SW 1271 (cell line): ENCODE measurements at regions not wholly inside any gene's neighbourhood (a gene's known extent, or its start where the extent isn't known, plus 50 kb on each side); places are given as distances from the start of the nearest gene placed in this dataset.
"Not testable (repeated sequence)": the region's sequence is repeated elsewhere in the genome, so short reads cannot be mapped to it uniquely, and the experiment has no call there.

Experiments used
- DNase-seq, 2 experiments: peaks; one replicate each; lab custom pipeline; 2025; lab: John Stamatoyannopoulos, UW

- no peak for DNase-seq
These were observed 1649.7 kb upstream of the SPRY2 start for GRCh38 chr13:81990652-81991051.

GRCh38 chr13:81988567-81988966, 1647.6 kb upstream of the SPRY2 start:
- no peak for DNase-seq

- no peak for DNase-seq
These were observed 1646.9 kb upstream of the SPRY2 start for GRCh38 chr13:81987677-81988357.

DNA sequence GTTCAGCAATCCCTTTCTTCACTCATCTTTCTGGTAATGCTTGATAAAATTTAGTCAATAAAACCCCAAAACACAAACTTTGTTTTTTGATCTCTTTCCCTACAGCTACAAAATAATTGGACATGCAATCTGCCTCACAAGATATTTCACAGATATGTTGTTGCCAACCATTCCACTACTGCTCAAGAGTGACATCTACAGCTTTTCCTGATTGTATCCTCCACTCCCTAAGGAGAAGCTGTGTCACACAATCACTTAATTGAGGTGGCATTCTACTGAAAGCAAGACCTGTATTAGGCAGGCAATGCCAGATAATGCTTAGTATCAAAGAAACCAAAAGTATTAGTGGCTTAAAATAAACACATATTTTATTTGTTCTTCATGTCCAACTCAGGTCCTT, 1646.2 kb upstream of the SPRY2 start:
- DNase-seq, result peak in 1 of 2 experiments; percentile 3

- no peak for DNase-seq
These were observed 1645.4 kb upstream of the SPRY2 start for GRCh38 chr13:81986308-81986707.

- no peak for DNase-seq
These were observed 1616.2 kb upstream of the SPRY2 start for GRCh38 chr13:81957121-81957520.

DNA sequence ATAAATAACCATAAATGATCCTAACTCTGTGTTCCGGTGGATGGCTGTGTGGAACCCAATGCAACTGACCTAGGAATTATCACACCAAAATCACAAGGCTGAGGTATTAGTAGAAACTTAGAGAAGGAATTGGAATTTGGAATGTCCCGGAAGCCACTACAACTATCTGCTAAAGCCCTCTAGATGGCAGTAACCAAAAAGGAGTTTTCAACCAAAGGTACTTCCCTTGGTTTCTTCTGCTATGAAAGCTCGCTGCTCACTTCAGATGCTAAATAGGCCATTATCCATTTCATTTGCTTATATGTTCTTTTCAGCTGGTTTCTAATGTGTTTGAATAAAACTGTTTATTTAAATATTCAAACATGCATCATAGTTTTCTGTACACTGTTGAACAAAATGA, 1589.1 kb upstream of the SPRY2 start:
- DNase-seq, result peak in 1 of 2 experiments; percentile 48

DNA sequence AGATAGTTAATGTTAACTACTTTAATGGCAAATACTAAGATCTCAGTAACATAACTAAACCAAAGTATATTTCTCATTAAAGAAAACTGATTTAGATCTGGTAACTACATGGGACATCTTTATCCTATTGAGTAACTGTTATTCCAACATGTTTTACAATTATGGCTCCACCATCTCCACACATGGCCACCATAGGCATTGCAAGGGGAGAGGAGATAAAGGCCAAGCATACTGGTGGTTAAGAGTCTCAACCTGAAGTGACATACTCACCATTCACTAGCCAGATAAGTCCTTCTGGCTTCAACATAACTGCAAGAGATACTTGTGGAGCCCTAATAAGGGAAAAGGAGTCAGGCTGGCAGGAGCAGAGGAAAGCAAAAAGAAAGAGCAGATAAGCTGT, 1586.4 kb upstream of the SPRY2 start:
- DNase-seq, result no peak

GRCh38 chr13:81917810-81918209, 1576.9 kb upstream of the SPRY2 start:
- no peak for DNase-seq

DNA sequence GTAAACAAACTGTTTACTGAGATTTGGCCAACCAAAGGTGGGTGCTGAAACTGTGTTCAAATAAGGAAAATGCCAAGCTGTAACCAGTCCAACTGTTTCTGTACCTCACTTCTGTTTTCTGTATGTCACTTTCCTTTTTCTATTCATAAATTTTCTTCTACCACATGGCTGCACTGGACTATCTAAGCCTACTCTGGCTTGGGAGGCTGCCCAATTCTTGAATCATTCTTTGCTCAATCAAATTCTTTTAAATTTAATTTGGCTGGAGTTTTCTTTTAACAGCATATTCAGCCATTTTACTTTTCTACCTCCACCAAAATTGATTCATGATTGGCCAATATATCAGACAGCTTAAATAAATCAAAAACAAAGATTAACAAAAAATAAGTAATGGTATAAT, 1575.5 kb upstream of the SPRY2 start:
- no peak for DNase-seq

GRCh38 chr13:81907787-81908372, 1567.0 kb upstream of the SPRY2 start:
- DNase-seq, result no peak

- DNase-seq, result no peak
These were observed 1547.9 kb upstream of the SPRY2 start for GRCh38 chr13:81888855-81889254.

DNA sequence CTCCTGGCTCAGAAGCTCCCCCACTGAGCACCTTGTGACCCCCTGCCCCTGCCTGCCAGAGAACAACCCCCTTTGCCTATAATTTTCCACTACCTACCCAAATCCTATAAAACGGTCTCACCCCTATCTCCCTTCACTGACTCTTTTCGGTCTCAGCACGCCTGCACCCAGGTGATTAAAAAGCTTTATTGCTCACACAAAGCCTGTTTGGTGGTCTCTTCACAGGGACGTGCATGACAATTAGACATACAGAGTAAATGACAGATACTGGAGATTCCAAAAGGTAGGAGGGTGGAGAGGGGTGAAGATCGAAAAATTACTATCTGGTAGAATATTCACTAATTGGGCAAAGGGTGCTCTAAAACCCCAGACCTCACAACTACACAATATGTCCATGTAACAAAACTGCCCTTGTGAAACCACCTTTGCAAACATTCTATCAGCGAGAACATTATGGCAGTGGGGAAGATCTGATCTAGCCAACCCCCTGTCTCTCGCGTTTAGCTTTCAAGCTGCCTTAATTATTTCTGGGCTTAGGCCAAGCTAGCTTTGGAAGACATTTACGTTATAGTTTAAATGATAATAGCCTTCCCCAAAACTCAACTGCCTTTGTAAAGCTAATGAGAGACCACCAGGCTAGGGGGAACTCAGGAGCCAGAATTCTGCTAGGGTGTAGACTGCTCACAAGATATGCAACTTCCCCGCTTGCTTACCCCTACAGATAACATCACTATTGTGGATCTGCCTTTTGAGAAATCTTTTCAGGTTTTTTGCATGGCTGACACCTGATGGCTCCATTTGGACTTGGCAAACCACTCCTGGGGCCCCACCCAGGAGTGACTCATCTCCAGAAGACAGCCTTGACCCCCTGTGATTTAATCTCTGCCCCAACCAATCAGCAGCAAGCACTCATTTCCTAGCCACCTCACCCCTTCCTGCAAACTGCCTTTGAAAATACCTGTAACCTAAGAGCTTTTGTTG, 1534.0 kb upstream of the SPRY2 start:
- DNase-seq, result no peak

GRCh38 chr13:81874253-81874652, 1533.3 kb upstream of the SPRY2 start:
- DNase-seq, result no peak

- DNase-seq, result peak in 1 of 2 experiments; percentile 4
These were observed 1531.7 kb upstream of the SPRY2 start for GRCh38 chr13:81872581-81872980.

GRCh38 chr13:81871751-81872325, 1530.9 kb upstream of the SPRY2 start:
- DNase-seq, result not testable (repeated sequence)

DNA sequence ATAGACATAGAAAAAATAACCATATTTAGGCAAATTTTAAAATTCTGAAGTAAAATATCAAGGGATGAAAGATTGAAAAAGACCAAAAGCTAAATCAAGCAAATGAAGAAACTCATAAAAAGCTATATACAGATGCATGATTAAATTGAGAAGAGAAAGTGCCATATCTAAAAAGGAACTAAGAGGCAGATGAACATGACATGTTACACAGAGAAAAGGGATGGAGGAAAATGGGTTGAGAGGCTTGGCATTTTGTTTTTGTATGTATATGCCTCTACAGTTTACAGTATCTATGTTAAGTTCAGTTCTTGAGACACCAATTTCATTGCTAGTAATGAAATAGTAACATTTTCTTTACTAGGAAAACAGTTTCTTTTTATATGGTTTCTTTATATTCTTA, 1507.4 kb upstream of the SPRY2 start:
- DNase-seq, result no peak

DNA sequence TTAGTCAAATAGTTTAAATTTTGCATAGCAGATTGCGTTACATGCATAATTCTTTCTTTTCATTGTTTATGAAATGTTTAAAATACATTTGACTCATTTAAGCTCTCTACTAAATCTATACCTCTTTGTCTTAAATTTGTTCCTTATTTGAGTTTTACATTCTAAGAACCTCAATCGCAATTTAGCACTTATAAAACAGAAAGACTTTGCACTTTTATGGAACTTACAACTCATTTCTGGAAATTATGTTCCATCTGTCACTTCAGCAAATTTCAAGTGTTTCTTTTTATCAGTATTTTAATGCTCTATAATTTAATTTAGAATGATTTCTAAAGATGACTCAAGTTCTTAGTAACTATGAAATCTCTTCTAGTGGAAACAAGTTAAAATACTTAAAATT, 1505.8 kb upstream of the SPRY2 start:
- DNase-seq, result no peak

GRCh38 chr13:81821259-81821658, 1480.3 kb upstream of the SPRY2 start:
- DNase-seq, result no peak

DNA sequence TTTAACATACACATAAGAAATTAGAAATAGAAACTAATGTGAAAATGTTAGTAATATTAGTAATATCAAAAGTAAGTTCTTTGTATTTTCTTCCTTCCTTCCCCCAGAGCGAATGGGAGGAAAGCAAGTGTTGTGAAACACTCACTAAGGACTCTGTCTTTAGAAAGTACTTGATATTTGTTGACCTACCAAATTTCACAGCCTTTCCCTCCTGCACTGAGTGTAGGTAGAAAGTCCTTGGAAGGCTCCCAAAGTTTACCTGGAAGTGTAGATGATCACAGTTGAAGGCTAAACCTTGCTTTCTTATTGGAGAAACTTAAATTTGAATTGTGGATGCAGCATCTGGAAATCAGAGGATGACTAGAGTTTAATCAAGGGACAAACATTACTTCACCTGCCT, 1459.5 kb upstream of the SPRY2 start:
- no peak for DNase-seq

- no peak for DNase-seq
These were observed 1454.8 kb upstream of the SPRY2 start for GRCh38 chr13:81795710-81796109.

DNA sequence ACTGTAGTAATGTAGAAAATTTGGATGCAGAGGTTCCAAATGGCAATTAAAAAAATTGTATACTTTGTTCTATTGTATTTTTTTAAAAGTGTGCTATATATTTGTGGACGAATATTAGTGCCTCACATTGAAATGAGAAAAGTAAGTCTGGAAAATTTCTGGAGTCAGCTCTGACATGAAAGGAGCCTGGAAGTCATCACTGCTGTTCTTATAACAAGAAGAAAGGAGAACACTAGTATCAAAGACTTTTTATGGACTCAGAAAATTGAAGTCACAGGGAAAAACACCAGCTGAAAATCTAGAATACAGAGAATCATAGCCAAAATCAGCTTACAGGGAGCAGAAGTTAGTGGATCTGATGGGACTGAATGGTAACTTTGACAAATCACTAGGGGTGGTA, 1450.7 kb upstream of the SPRY2 start:
- no peak for DNase-seq
